ENCODE measurements at regions not wholly inside any gene's neighbourhood (a gene's known extent, or its start where the extent isn't known, plus 50 kb on each side); places are given as distances from the start of the nearest gene placed in this dataset.

GRCh38 chr13:78087966-78088678, 169.5 kb upstream of the EDNRB start:
- TF ChIP-seq CTCF (IDR thresholded peaks at IDR 0.05 in 4 of 5, conservative IDR thresholded peaks at IDR 0.05 in 1 of 5) (no peak), POLR2A (IDR thresholded peaks at IDR 0.05) (no peak)
